RCC 7860 (cell line): ENCODE measurements at regions not wholly inside any gene's neighbourhood (a gene's known extent, or its start where the extent isn't known, plus 50 kb on each side); places are given as distances from the start of the nearest gene placed in this dataset.

Experiments used
- DNase-seq: peaks from one replicate; pipeline ENCODE4 v3.0.0-alpha.2; 2015; ENCODE audit warnings: low spot score
- FAIRE-seq: peaks from 2 replicates; lab custom pipeline; 2012; peaks lifted over from hg19 to GRCh38; lab: Jason Lieb, UNC

DNA sequence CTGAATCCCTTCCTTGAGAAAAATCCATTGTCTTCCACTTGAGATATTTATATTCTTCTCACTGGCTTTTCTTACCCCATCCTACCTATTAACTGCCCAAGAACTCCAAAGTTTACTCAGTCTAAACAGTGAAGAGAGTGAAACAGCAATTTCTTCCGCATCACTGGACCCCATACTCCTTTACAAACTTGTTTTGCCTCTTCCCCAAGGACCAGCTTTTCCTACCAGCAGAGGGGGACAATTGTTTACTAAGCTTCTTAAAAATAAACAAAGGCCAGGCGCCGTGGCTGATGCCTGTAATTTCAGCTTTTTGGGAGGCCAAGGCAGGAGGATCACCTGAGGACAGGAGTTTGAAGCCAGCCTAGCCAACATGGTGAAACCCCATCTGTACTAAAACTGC is 52.0 kb downstream of the LRATD1 start:
- no peak for DNase-seq
- no peak for FAIRE-seq

- FAIRE-seq: no peak
- DNase-seq: no peak
These were observed 58.4 kb downstream of the LRATD1 start for GRCh38 chr2:14690926-14691325.

DNA sequence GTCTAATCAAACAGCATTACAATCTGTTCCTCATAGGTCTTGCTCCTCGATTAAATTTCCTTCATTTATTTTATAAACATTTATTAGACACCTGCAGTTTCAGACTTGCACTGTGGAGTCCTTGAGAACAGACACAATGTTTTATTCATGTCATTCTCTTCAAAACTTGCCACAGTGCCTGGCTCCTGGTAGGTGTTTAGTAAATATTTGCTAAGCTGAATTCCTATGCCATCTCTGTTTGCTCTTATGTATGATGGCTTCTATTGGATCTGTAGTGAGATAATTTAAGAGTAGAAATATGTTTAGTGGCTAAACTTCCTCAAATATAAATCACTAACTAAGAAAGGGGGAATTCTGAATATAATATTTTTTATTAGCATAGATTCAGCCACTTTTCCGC is 61.4 kb downstream of the LRATD1 start:
- DNase-seq: no peak
- no peak for FAIRE-seq

- FAIRE-seq: no peak
- no peak for DNase-seq
These were observed 68.2 kb downstream of the LRATD1 start for GRCh38 chr2:14700753-14701152.

- DNase-seq: no peak
- FAIRE-seq: no peak
These were observed 69.7 kb downstream of the LRATD1 start for GRCh38 chr2:14702258-14702657.

GRCh38 chr2:14706201-14706600 is 73.7 kb downstream of the LRATD1 start:
- FAIRE-seq: no peak
- no peak for DNase-seq

GRCh38 chr2:14712111-14712510 is 79.6 kb downstream of the LRATD1 start:
- no peak for FAIRE-seq
- no peak for DNase-seq

DNA sequence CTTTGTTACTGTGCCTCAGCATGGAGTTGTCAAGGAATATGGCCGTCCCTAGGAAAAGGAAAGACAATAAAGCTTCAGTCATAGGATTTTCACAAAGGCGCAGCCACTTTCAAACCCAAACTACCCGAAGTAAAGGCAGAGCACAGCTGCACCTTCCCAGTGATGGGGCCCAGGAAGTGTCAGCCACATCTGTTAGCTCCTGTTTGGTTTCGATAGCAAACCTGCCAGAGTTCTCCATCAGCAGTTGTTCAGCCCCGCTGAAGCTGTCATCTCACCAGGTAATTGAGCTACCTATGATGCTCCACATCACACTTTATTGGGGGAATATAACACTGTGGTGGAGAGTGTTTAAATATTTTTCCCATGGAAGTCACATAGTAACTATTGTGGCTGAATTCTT is 80.7 kb downstream of the LRATD1 start:
- no peak for FAIRE-seq

GRCh38 chr2:14715600-14715999 is 83.1 kb downstream of the LRATD1 start:
- FAIRE-seq (no peak), DNase-seq (no peak)

More for the DNA sequence above, 80.7 kb downstream of the LRATD1 start:
- DNase-seq: no peak

- FAIRE-seq (no peak), DNase-seq (no peak)
These were observed 83.8 kb downstream of the LRATD1 start for GRCh38 chr2:14716319-14716718.

DNA sequence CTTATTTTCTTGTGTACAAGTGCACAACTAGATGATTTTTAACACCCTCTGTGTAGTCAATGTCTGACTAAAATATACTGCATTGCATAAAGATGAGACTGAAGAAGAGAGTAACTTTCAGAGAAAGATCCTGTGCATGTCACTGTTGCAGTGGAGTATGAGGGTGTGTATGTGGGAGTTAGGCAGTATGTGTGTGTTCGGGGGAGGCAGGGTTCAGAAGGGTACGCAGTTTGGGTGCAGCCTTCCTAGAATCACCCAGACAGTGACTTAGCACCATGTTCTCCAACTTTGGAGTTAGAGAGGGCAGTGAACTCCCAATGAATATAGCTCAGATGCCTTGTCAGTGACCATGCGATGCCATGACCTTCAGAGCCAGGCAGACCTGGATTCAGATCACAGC is 84.6 kb downstream of the LRATD1 start:
- DNase-seq: no peak
- no peak for FAIRE-seq

- no peak for FAIRE-seq
- no peak for DNase-seq
These were observed 87.8 kb downstream of the LRATD1 start for GRCh38 chr2:14720319-14720718.

GRCh38 chr2:14720739-14721138 is 88.2 kb downstream of the LRATD1 start:
- DNase-seq: no peak
- no peak for FAIRE-seq

DNA sequence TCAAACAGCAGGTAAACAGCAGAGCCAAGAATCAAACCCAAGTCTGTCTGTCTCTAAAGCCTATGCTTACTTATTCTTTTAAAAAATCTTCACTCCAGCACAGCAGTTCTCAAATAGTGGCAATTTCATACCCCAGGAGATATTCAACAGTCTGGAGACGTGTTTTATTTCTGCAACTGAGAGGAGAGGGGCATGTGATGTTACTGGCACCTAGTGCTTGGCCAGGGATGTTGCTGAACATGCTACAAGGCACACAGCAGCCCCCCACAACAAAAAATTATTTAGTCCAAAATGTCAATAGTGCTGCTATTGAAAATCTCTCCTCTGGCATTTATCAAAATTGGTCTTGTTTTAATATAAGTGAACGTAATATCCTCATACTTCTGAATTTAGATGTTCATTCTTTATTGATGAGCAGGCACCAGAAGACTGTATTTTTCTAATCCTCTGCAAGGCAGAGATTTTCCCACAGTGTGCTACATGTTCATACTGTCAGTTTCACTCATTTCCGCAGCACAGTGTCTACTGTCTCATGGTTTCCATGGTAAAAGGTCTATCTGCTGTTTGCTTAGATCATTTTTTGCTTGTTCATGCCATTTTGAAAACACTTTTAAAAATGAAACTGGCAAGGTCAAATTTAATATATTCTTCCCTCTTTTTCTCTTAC is 90.5 kb downstream of the LRATD1 start:
- FAIRE-seq (no peak), DNase-seq (no peak)

DNA sequence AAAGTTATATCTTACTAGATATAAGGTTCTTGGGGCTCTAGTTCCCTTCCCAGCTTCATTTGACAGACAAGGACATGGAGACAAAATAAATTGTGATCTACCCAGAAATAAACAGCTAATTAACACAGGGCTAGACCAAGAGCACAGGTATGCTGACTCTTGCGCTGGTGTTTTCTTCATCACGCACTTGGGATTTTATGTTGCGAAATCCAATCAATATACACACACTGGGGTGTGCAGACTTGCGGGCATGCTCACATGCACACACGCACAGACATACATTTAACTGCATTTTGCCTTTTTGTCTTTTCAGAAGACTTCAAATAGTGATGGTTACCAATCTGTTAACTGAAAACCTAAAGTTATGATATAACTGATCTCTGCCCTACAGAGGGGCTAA is 91.2 kb downstream of the LRATD1 start:
- FAIRE-seq (no peak), DNase-seq (no peak)

GRCh38 chr2:14735696-14736095 is 103.2 kb downstream of the LRATD1 start:
- FAIRE-seq: no peak

GRCh38 chr2:14737201-14737600 is 104.7 kb downstream of the LRATD1 start:
- DNase-seq (no peak), FAIRE-seq (no peak)

More at GRCh38 chr2:14735696-14736095, 103.2 kb downstream of the LRATD1 start:
- no peak for DNase-seq

- DNase-seq: no peak
- no peak for FAIRE-seq
These were observed 111.3 kb downstream of the LRATD1 start for GRCh38 chr2:14743861-14744260.

DNA sequence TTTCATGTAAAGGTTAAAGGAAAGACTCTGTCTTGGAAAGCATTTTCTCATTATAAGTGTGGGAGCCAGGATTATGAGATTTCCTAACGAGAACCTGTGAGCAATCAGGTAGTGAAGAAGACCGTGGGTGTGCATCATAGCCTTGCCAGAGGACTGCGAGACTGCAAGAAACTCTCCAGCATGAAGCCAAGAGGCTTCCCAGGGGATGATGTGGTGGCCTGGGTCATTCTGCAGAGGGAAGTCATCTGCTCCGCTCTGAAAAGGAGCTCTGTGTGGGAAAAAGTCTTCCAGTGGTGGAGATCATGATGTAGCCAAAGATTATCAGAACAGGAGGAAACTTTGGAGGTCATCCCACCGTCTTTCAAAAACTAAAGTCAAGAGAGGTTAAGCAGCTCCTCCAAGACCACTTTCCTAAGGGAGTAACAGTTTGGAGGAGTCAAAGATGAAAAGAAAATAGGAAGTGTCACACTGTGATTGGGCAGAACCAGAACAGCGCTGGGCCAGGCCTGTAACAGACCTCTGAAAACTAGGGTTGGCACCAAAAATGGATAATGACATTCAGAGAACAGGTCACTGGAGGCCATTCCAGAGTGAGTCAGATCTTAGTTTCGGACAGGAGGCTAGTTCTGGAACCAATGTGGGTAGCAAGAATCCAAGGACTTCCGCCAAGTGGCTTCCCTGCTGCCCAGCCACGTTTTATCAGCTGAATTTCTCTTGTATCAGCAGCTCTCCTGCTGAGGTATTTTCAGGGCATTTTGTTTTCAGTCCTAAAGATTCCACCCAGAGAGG is 113.0 kb downstream of the LRATD1 start:
- no peak for DNase-seq
- no peak for FAIRE-seq

DNA sequence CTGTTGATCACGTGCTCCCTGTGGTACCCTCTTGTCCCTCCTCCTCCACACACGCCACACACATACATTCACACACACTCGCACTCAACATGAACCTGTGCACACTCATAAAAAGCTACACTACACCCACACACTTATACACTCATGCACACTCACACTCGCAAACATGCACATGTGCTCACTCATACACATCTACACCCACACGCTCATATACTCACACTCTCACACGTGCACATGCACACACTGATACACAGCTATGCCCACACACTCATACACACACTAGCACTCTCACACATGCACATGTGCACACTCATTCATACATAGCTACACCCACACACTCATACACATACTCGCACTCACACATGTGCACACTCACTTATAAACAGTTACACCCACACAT is 113.6 kb downstream of the LRATD1 start:
- DNase-seq: no peak
- no peak for FAIRE-seq

DNA sequence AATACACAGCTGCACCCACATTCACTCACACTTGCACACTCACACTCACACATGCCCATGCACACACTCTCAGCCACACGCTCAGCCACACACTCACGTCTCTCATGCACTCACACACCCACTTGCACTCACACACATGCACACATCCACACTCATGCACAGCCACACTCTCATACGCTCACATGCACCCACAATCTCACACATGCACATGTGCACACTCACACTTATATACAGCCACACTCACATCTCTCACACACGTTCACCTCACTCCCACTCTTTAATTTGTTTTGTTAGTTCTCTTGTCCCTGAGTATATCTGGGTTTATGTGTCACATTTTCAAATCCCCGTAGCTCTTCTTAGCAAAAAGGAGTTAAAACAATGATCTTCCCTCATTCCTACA is 114.9 kb downstream of the LRATD1 start:
- FAIRE-seq (no peak), DNase-seq (no peak)

- DNase-seq (no peak), FAIRE-seq (no peak)
These were observed 117.4 kb downstream of the LRATD1 start for GRCh38 chr2:14749884-14750283.
